Caco-2 (cell line): ENCODE measurements at regions not wholly inside any gene's neighbourhood (a gene's known extent, or its start where the extent isn't known, plus 50 kb on each side); places are given as distances from the start of the nearest gene placed in this dataset.

ENCODE experiments used
- BruUV-seq: library from RNA; stranded (reverse); fragments of 400-500 nt; replicated peaks from 2 replicates; lab custom pipeline; 2021; lab: Mats Ljungman, UMichigan
- CTCF ChIA-PET: fragments of 300-600 bp; sonication (Branson Sonifier 250); formaldehyde crosslinking; loops from one replicate; lab custom pipeline; 2022; ENCODE audit warnings: antibody characterized with exemption; lab: Charles Lee
- POLR2A ChIA-PET: fragments of 300-600 bp; sonication (Branson Sonifier 250); formaldehyde crosslinking; loops from one replicate; lab custom pipeline; 2022; ENCODE audit warnings: antibody characterized with exemption; lab: Charles Lee
- DNase-seq, 2 experiments: peaks; one replicate each; pipeline versions ENCODE4 v3.0.0 to v3.0.0-alpha.2; 2020 to 2022
- H3K27me3 ChIP-seq: replicated peaks from 2 replicates; pipeline ENCODE4 v1.6.0; 2011; ENCODE audit warnings: low read length; ENCODE audit not compliant: control insufficient read depth, insufficient read depth
- H3K36me3 ChIP-seq: 2 replicates; pipeline ENCODE4 v1.5.1; 2011; ENCODE audit warnings: low read length; ENCODE audit not compliant: control insufficient read depth, insufficient read depth
- H3K4me1 ChIP-seq: fragments of 250-450 bp; sonication (Bioruptor Pico); 2 replicates; pipeline ENCODE4 v1.5.1; 2020; ENCODE audit warnings: mild to moderate bottlenecking
- H3K4me3 ChIP-seq: 2 replicates; pipeline ENCODE4 v1.5.1; 2011; ENCODE audit warnings: low read depth, mild to moderate bottlenecking, control low read depth, low read length
- H3K9me3 ChIP-seq: fragments of 250-450 bp; sonication (Bioruptor Pico); 2 replicates; pipeline ENCODE4 v1.5.1; 2020; ENCODE audit warnings: mild to moderate bottlenecking, moderate library complexity
- H3K27ac Mint-ChIP-seq: one replicate; pipeline ENCODE4 v1.8.0; 2022; ENCODE audit warnings: mixed read lengths; ENCODE audit not compliant: unreplicated experiment
- H3K27me3 Mint-ChIP-seq: one replicate; pipeline ENCODE4 v1.8.0; 2022; ENCODE audit warnings: mixed read lengths; ENCODE audit not compliant: insufficient read depth, unreplicated experiment
- H3K36me3 Mint-ChIP-seq: one replicate; pipeline ENCODE4 v1.8.0; 2022; ENCODE audit warnings: mild to moderate bottlenecking, mixed read lengths; ENCODE audit not compliant: insufficient read depth, unreplicated experiment
- H3K4me1 Mint-ChIP-seq: one replicate; pipeline ENCODE4 v1.8.0; 2022; ENCODE audit warnings: low read depth, mixed read lengths; ENCODE audit not compliant: unreplicated experiment
- H3K4me3 Mint-ChIP-seq: one replicate; pipeline ENCODE4 v1.8.0; 2022; ENCODE audit warnings: mild to moderate bottlenecking, moderate library complexity, mixed read lengths; ENCODE audit not compliant: unreplicated experiment
- H3K9me3 Mint-ChIP-seq: one replicate; pipeline ENCODE4 v1.8.0; 2022; ENCODE audit warnings: mixed read lengths; ENCODE audit not compliant: unreplicated experiment
- CTCF ChIP-seq, 2 experiments: fragments of 200-600 bp in 1 of 2; IDR thresholded peaks; 1 replicate in 1 of 2; 2 replicates in 1 of 2; pipeline versions ENCODE4 v1.5.1 to v1.8.0; 2011 to 2022; ENCODE audit warnings: antibody characterized with exemption in 1 of 2, control low read depth in 1 of 2, inconsistent platforms in 1 of 2, low read depth in 1 of 2, low read length in 1 of 2, mild to moderate bottlenecking in 1 of 2, moderate library complexity in 1 of 2; ENCODE audit not compliant: insufficient read depth in 1 of 2, severe bottlenecking in 1 of 2, unreplicated experiment in 1 of 2
- intact Hi-C: fragments of 100-400 bp; cut with micrococcal nuclease; formaldehyde crosslinking; loops from one replicate; pipeline ENCODE4 v1.10.0; 2022; ENCODE audit not compliant: unreplicated experiment

- BruUV-seq: no TSS peak
- intact Hi-C loops: no loop called here
- H3K36me3 Mint-ChIP-seq: no peaks in the 10 kb centered on the region
- no peaks in the 10 kb centered on the region for H3K9me3 Mint-ChIP-seq
- no peaks in the 10 kb centered on the region for H3K27me3 Mint-ChIP-seq
- peaks cover 8% of the 10 kb centered on the region for H3K4me1 Mint-ChIP-seq
- ChIA-PET POLR2A (no interaction called here), CTCF (no interaction called here)
- no peaks in the 10 kb centered on the region for H3K4me1 ChIP-seq
- no peak for DNase-seq
- H3K4me3 Mint-ChIP-seq: no peak overlapping the region
- H3K27ac Mint-ChIP-seq: no peak overlapping the region
- no peak for TF ChIP-seq CTCF (IDR thresholded peaks at IDR 0.05; ENCODE audit: insufficient read depth in 1 of 2, low read depth in 1 of 2, low read length in 1 of 2, severe bottlenecking in 1 of 2, unreplicated experiment in 1 of 2)
- no peak overlapping the region for H3K4me3 ChIP-seq
- no peaks in the 10 kb centered on the region for H3K27me3 ChIP-seq
- no peaks in the 10 kb centered on the region for H3K36me3 ChIP-seq
- H3K9me3 ChIP-seq: no peaks in the 10 kb centered on the region; the same call in 1 of the 2 replicates
These were observed 70.5 kb upstream of the STXBP5 start for GRCh38 chr6:147133669-147134068.

- H3K4me3 Mint-ChIP-seq: no peak overlapping the region
These were observed 69.0 kb upstream of the STXBP5 start for GRCh38 chr6:147135211-147135681.

GRCh38 chr6:147136057-147136456 lies 68.2 kb upstream of the STXBP5 start:
- peaks cover 8% of the 10 kb centered on the region for H3K4me1 Mint-ChIP-seq
- no peak for TF ChIP-seq CTCF (IDR thresholded peaks at IDR 0.05; ENCODE audit: insufficient read depth in 1 of 2, low read depth in 1 of 2, low read length in 1 of 2, severe bottlenecking in 1 of 2, unreplicated experiment in 1 of 2)

More at GRCh38 chr6:147135211-147135681, 69.0 kb upstream of the STXBP5 start:
- DNase-seq: no peak
- Mint-ChIP-seq H3K9me3 (no peaks in the 10 kb centered on the region), H3K27ac (no peak overlapping the region), H3K36me3 (no peaks in the 10 kb centered on the region), H3K4me1 (peaks cover 8% of the 10 kb centered on the region), H3K27me3 (no peaks in the 10 kb centered on the region)
- Histone ChIP-seq H3K36me3 (no peaks in the 10 kb centered on the region), H3K4me3 (no peak overlapping the region), H3K4me1 (no peaks in the 10 kb centered on the region), H3K27me3 (no peaks in the 10 kb centered on the region), H3K9me3 (no peaks in the 10 kb centered on the region; the same call in 1 of the 2 replicates)
- POLR2A ChIA-PET: no interaction called here
- BruUV-seq: no TSS peak
- no peak for TF ChIP-seq CTCF (IDR thresholded peaks at IDR 0.05; ENCODE audit: insufficient read depth in 1 of 2, low read depth in 1 of 2, low read length in 1 of 2, severe bottlenecking in 1 of 2, unreplicated experiment in 1 of 2)
- intact Hi-C loops: no loop called here
- CTCF ChIA-PET: no interaction called here

More at GRCh38 chr6:147136057-147136456, 68.2 kb upstream of the STXBP5 start:
- Histone ChIP-seq H3K4me3 (no peak overlapping the region), H3K27me3 (no peaks in the 10 kb centered on the region), H3K9me3 (no peaks in the 10 kb centered on the region; the same call in 1 of the 2 replicates), H3K36me3 (no peaks in the 10 kb centered on the region), H3K4me1 (no peaks in the 10 kb centered on the region)
- Mint-ChIP-seq H3K9me3 (no peaks in the 10 kb centered on the region), H3K36me3 (no peaks in the 10 kb centered on the region), H3K4me3 (no peak overlapping the region), H3K27ac (no peak overlapping the region), H3K27me3 (no peaks in the 10 kb centered on the region)
- intact Hi-C loops: no loop called here
- no TSS peak for BruUV-seq
- ChIA-PET CTCF (no interaction called here), POLR2A (no interaction called here)
- no peak for DNase-seq
